Left cardiac atrium (tissue), 4 donors: ENCODE measurements at regions not wholly inside any gene's neighbourhood (a gene's known extent, or its start where the extent isn't known, plus 50 kb on each side); places are given as distances from the start of the nearest gene placed in this dataset.
"Not testable (repeated sequence)": the region's sequence is repeated elsewhere in the genome, so short reads cannot be mapped to it uniquely, and the experiment has no call there.

ENCODE experiments used
- ATAC-seq, 2 donors: fragments of 200-7000 bp; cut with Tn5 transposase; one replicate each; pipeline ENCODE4 v1.9.1; 2020; ENCODE audit warnings: mild to moderate bottlenecking in 2 of 2, moderate library complexity in 2 of 2
- DNase-seq: peaks from one replicate; pipeline ENCODE4 v3.0.0-alpha.2; 2020
- intact Hi-C, 2 donors: fragments of 100-400 bp; cut with DNase I; formaldehyde crosslinking; loops; one replicate each; pipeline versions ENCODE4 v1.14.1 to v1.15.1; 2022 to 2023
- donor health status: DM: no; HTN: yes; CAD: no.
- donor health status: DM: no; HTN: yes; CAD: no; lungs with severe emphysema.
- donor health status: DM: yes; HTN: yes; CAD: no.
- donor health status: Dilated cardiomyopathy.

- ATAC-seq: no peak
- DNase-seq: no peak
- intact Hi-C loops: no loop called here
Observed at GRCh38 chr18:73452866-73453265, 585.1 kb upstream of the NETO1 start.

- DNase-seq (no peak), ATAC-seq (no peak)
- intact Hi-C loops: no loop called here
Observed at GRCh38 chr18:73446502-73446901, 578.7 kb upstream of the NETO1 start.

- intact Hi-C loops: loop anchor here in 1 of 2 donors (1.0 kb wide), 1 partner anchor 25 kb away; no protein-coding TSS in a partner anchor
- no peak for ATAC-seq
- DNase-seq: no peak
Observed at GRCh38 chr18:73431620-73432019, 563.8 kb upstream of the NETO1 start.

GRCh38 chr18:73421010-73421409, 553.2 kb upstream of the NETO1 start:
- no peak for ATAC-seq
- intact Hi-C loops: no loop called here
- DNase-seq: no peak

GRCh38 chr18:73419531-73419930, 551.7 kb upstream of the NETO1 start:
- DNase-seq (no peak), ATAC-seq (no peak)
- intact Hi-C loops: no loop called here

GRCh38 chr18:73414598-73414997, 546.8 kb upstream of the NETO1 start:
- DNase-seq (no peak), ATAC-seq (peak; percentile 15 to 87)
- intact Hi-C loops: no loop called here

GRCh38 chr18:73414069-73414468, 546.3 kb upstream of the NETO1 start:
- no peak for DNase-seq
- ATAC-seq: no peak
- intact Hi-C loops: no loop called here

- intact Hi-C loops: no loop called here
- no peak for DNase-seq
- peak in 1 of 2 donors; percentile 53 for ATAC-seq
Observed at GRCh38 chr18:73409242-73409641, 541.5 kb upstream of the NETO1 start.

GRCh38 chr18:73408469-73408868, 540.7 kb upstream of the NETO1 start:
- ATAC-seq (peak in 1 of 2 donors; percentile 21), DNase-seq (no peak)
- intact Hi-C loops: no loop called here

- ATAC-seq: peak; percentile 75 to 76
- intact Hi-C loops: no loop called here
- DNase-seq: peak; percentile 21
Observed at GRCh38 chr18:73407506-73407905, 539.7 kb upstream of the NETO1 start.

GRCh38 chr18:73384246-73384645, 516.5 kb upstream of the NETO1 start:
- intact Hi-C loops: no loop called here
- ATAC-seq: no peak
- DNase-seq: no peak

- ATAC-seq: no peak
- intact Hi-C loops: no loop called here
- DNase-seq: no peak
Observed at GRCh38 chr18:73381699-73382036, 513.9 kb upstream of the NETO1 start.

- no peak for ATAC-seq
- no peak for DNase-seq
- intact Hi-C loops: no loop called here
Observed at GRCh38 chr18:73381016-73381698, 513.4 kb upstream of the NETO1 start.

GRCh38 chr18:73366713-73367112, 498.9 kb upstream of the NETO1 start:
- intact Hi-C loops: no loop called here
- no peak for DNase-seq
- no peak for ATAC-seq

- DNase-seq (no peak), ATAC-seq (peak in 1 of 2 donors; percentile 93)
- intact Hi-C loops: no loop called here
Observed at GRCh38 chr18:73365018-73365417, 497.2 kb upstream of the NETO1 start.

- ATAC-seq (no peak), DNase-seq (no peak)
- intact Hi-C loops: no loop called here
Observed at GRCh38 chr18:73355121-73355520, 487.3 kb upstream of the NETO1 start.

- no peak for DNase-seq
- intact Hi-C loops: no loop called here
- peak; percentile 78 to 91 for ATAC-seq
Observed at GRCh38 chr18:73352546-73352945, 484.8 kb upstream of the NETO1 start.

GRCh38 chr18:73340135-73340977, 472.6 kb upstream of the NETO1 start:
- intact Hi-C loops: no loop called here
- ATAC-seq (no peak), DNase-seq (no peak)

- intact Hi-C loops: no loop called here
- no peak for DNase-seq
- ATAC-seq: no peak
Observed at GRCh38 chr18:73331212-73331772, 463.5 kb upstream of the NETO1 start.

GRCh38 chr18:73330106-73330505, 462.3 kb upstream of the NETO1 start:
- DNase-seq, ATAC-seq, intact Hi-C loops: not testable (repeated sequence)
